ENCODE measurements at regions not wholly inside any gene's neighbourhood (a gene's known extent, or its start where the extent isn't known, plus 50 kb on each side); places are given as distances from the start of the nearest gene placed in this dataset.

- DNase-seq (ENCODE audit: extremely low read depth, low read depth), result no peak
- no peak for TF ChIP-seq CTCF (IDR thresholded peaks at IDR 0.05; ENCODE audit: low read depth, low read length, missing control alignments)
- no peak overlapping the region for H3K4me3 ChIP-seq (replicated peaks; ENCODE audit: low read depth, low read length)
These were observed 794.1 kb downstream of the BRD1 start for GRCh38 chr22:49033616-49034015.

- TF ChIP-seq CTCF (IDR thresholded peaks at IDR 0.05; ENCODE audit: low read depth, low read length, missing control alignments), result no peak
- H3K4me3 ChIP-seq (replicated peaks; ENCODE audit: low read depth, low read length), result no peak overlapping the region
- DNase-seq (ENCODE audit: extremely low read depth, low read depth), result no peak
These were observed 794.9 kb downstream of the BRD1 start for GRCh38 chr22:49032821-49033220.

- DNase-seq (ENCODE audit: extremely low read depth, low read depth), result no peak
- no peak for TF ChIP-seq CTCF (IDR thresholded peaks at IDR 0.05; ENCODE audit: low read depth, low read length, missing control alignments)
- no peak overlapping the region for H3K4me3 ChIP-seq (replicated peaks; ENCODE audit: low read depth, low read length)
These were observed 795.8 kb downstream of the BRD1 start for GRCh38 chr22:49031746-49032330.

GRCh38 chr22:49028111-49028510, 799.6 kb downstream of the BRD1 start:
- no peak for DNase-seq (ENCODE audit: extremely low read depth, low read depth)
- no peak overlapping the region for H3K4me3 ChIP-seq (replicated peaks; ENCODE audit: low read depth, low read length)
- no peak for TF ChIP-seq CTCF (IDR thresholded peaks at IDR 0.05; ENCODE audit: low read depth, low read length, missing control alignments)

GRCh38 chr22:49027368-49027670, 800.4 kb downstream of the BRD1 start:
- DNase-seq (ENCODE audit: extremely low read depth, low read depth), result no peak
- no peak for TF ChIP-seq CTCF (IDR thresholded peaks at IDR 0.05; ENCODE audit: low read depth, low read length, missing control alignments)

GRCh38 chr22:49026494-49027367, 800.9 kb downstream of the BRD1 start:
- DNase-seq (ENCODE audit: extremely low read depth, low read depth), result no peak

More at GRCh38 chr22:49027368-49027670, 800.4 kb downstream of the BRD1 start:
- H3K4me3 ChIP-seq (replicated peaks; ENCODE audit: low read depth, low read length), result no peak overlapping the region

More at GRCh38 chr22:49026494-49027367, 800.9 kb downstream of the BRD1 start:
- no peak for TF ChIP-seq CTCF (IDR thresholded peaks at IDR 0.05; ENCODE audit: low read depth, low read length, missing control alignments)
- H3K4me3 ChIP-seq (replicated peaks; ENCODE audit: low read depth, low read length), result no peak overlapping the region
